ENCODE measurements at regions not wholly inside any gene's neighbourhood (a gene's known extent, or its start where the extent isn't known, plus 50 kb on each side); places are given as distances from the start of the nearest gene placed in this dataset.

DNA sequence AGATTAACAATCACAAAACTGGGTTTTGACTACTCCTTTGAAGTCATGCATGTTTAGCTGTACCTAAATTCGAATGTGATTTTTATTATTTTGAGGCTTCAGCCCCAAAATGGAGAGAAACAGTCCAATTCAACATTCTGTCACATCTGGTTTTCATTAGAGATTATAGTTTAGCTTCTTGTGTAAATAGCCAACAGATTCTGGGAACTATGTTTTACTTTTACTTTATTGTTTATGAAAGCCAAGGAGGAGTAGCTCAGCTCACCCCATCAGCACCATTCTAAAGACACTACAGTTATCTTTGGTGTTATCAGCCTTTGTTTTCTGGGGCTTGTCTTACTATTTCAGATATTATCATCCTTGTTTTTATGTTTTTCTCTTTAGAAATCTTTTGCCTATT is 465.0 kb upstream of the CWC22 start:
- DNase-seq: no peak
- H3K4me1 ChIP-seq (ENCODE audit: low read length): no peaks in the 10 kb centered on the region
- H3K36me3 ChIP-seq (replicated peaks; ENCODE audit: insufficient read depth, low read length): no peaks in the 10 kb centered on the region
- H3K9me3 ChIP-seq (replicated peaks; ENCODE audit: insufficient read depth, low read length): no peaks in the 10 kb centered on the region
- TF ChIP-seq CTCF (IDR thresholded peaks at IDR 0.05; ENCODE audit: low read length): no peak
- no peak for TF ChIP-seq EZH2phosphoT487 (IDR thresholded peaks at IDR 0.05; ENCODE audit: low read length)
- no peak for TF ChIP-seq EZH2 (optimal IDR thresholded peaks at IDR 0.05; ENCODE audit: low read depth, low read length)
- no peaks in the 10 kb centered on the region for H3F3A ChIP-seq (ENCODE audit: insufficient read depth, low read length)
- H3K79me2 ChIP-seq (ENCODE audit: low read length): no peaks in the 10 kb centered on the region
- H4K20me1 ChIP-seq (ENCODE audit: insufficient read depth, low read length): no peaks in the 10 kb centered on the region
- no peak overlapping the region for H2AFZ ChIP-seq (ENCODE audit: low read length)
- H3K27me3 ChIP-seq (replicated peaks; ENCODE audit: insufficient read depth, low read length): no peaks in the 10 kb centered on the region
- H3K27ac ChIP-seq (ENCODE audit: low read length): no peak overlapping the region
- H3K9ac ChIP-seq (ENCODE audit: low read length): no peak overlapping the region
- H3K9me2 ChIP-seq (replicated peaks; ENCODE audit: insufficient read depth, low read length): no peaks in the 10 kb centered on the region
- H3K4me2 ChIP-seq (ENCODE audit: low read depth, low read length): no peak overlapping the region
- no peak overlapping the region for H3K4me3 ChIP-seq (ENCODE audit: low read length)

- H3K4me1 ChIP-seq (ENCODE audit: low read length): no peaks in the 10 kb centered on the region
- H3F3A ChIP-seq (ENCODE audit: insufficient read depth, low read length): no peaks in the 10 kb centered on the region
- H3K27ac ChIP-seq (ENCODE audit: low read length): no peak overlapping the region
- H3K9ac ChIP-seq (ENCODE audit: low read length): no peak overlapping the region
- H3K79me2 ChIP-seq (ENCODE audit: low read length): no peaks in the 10 kb centered on the region
- H3K27me3 ChIP-seq (replicated peaks; ENCODE audit: insufficient read depth, low read length): no peaks in the 10 kb centered on the region
- no peak overlapping the region for H3K4me3 ChIP-seq (ENCODE audit: low read length)
- DNase-seq: no peak
- H3K9me3 ChIP-seq (replicated peaks; ENCODE audit: insufficient read depth, low read length): no peaks in the 10 kb centered on the region
- 0 out of 2 replicates have a peak, but pooled peaks cover 3% of the 10 kb centered on the region for H3K9me2 ChIP-seq (replicated peaks; ENCODE audit: insufficient read depth, low read length)
- no peak overlapping the region for H3K4me2 ChIP-seq (ENCODE audit: low read depth, low read length)
- H4K20me1 ChIP-seq (ENCODE audit: insufficient read depth, low read length): no peaks in the 10 kb centered on the region
- H2AFZ ChIP-seq (ENCODE audit: low read length): no peak overlapping the region
- no peak for TF ChIP-seq EZH2 (optimal IDR thresholded peaks at IDR 0.05; ENCODE audit: low read depth, low read length)
- no peak for TF ChIP-seq CTCF (IDR thresholded peaks at IDR 0.05; ENCODE audit: low read length)
- TF ChIP-seq EZH2phosphoT487 (IDR thresholded peaks at IDR 0.05; ENCODE audit: low read length): no peak
- H3K36me3 ChIP-seq (replicated peaks; ENCODE audit: insufficient read depth, low read length): no peaks in the 10 kb centered on the region
Observed at GRCh38 chr2:180463608-180464007, 456.5 kb upstream of the CWC22 start.

- DNase-seq: no peak
Observed at GRCh38 chr2:180461761-180462160, 454.7 kb upstream of the CWC22 start.

More at GRCh38 chr2:180461761-180462160, 454.7 kb upstream of the CWC22 start:
- H3K9ac ChIP-seq (ENCODE audit: low read length): no peak overlapping the region
- H4K20me1 ChIP-seq (ENCODE audit: insufficient read depth, low read length): no peaks in the 10 kb centered on the region
- H3K27ac ChIP-seq (ENCODE audit: low read length): no peak overlapping the region
- no peaks in the 10 kb centered on the region for H3K27me3 ChIP-seq (replicated peaks; ENCODE audit: insufficient read depth, low read length)
- H3K36me3 ChIP-seq (replicated peaks; ENCODE audit: insufficient read depth, low read length): no peaks in the 10 kb centered on the region
- H3K9me2 ChIP-seq (replicated peaks; ENCODE audit: insufficient read depth, low read length): 0 out of 2 replicates have a peak, but pooled peaks cover 3% of the 10 kb centered on the region
- H3F3A ChIP-seq (ENCODE audit: insufficient read depth, low read length): no peaks in the 10 kb centered on the region
- TF ChIP-seq CTCF (IDR thresholded peaks at IDR 0.05; ENCODE audit: low read length) (no peak), EZH2 (optimal IDR thresholded peaks at IDR 0.05; ENCODE audit: low read depth, low read length) (no peak), EZH2phosphoT487 (IDR thresholded peaks at IDR 0.05; ENCODE audit: low read length) (no peak)
- H3K4me3 ChIP-seq (ENCODE audit: low read length): no peak overlapping the region
- no peaks in the 10 kb centered on the region for H3K79me2 ChIP-seq (ENCODE audit: low read length)
- H2AFZ ChIP-seq (ENCODE audit: low read length): no peak overlapping the region
- no peak overlapping the region for H3K4me2 ChIP-seq (ENCODE audit: low read depth, low read length)
- H3K4me1 ChIP-seq (ENCODE audit: low read length): no peaks in the 10 kb centered on the region
- no peaks in the 10 kb centered on the region for H3K9me3 ChIP-seq (replicated peaks; ENCODE audit: insufficient read depth, low read length)
